GM12878 (cell line): ENCODE measurements at regions not wholly inside any gene's neighbourhood (a gene's known extent, or its start where the extent isn't known, plus 50 kb on each side); places are given as distances from the start of the nearest gene placed in this dataset.

Experiments
- ATAC-seq: fragments of 200-7000 bp; cut with Tn5 transposase; 3 replicates; pipeline ENCODE4 v1.9.1; 2020; ENCODE audit warnings: mild to moderate bottlenecking, moderate library complexity
- BruUV-seq: library from RNA; stranded (reverse); fragments of 400-500 nt; replicated peaks from 2 replicates; lab custom pipeline; 2021; lab: Mats Ljungman, UMichigan
- CTCF ChIA-PET: fragments of 300-600 bp; sonication (Branson Sonifier 250); formaldehyde crosslinking; extraction: SDS; loops from one replicate; lab custom pipeline; 2021; ENCODE audit warnings: inconsistent platforms; lab: Yijun Ruan, JAX
- POLR2A ChIA-PET: fragments of 350-600 bp; formaldehyde crosslinking; extraction: SDS; loops from one replicate; lab custom pipeline; 2021; ENCODE audit warnings: inconsistent platforms; lab: Charles Lee
- RAD21 ChIA-PET: fragments of 300-600 bp; sonication (Branson Sonifier 250); formaldehyde crosslinking; loops from one replicate; lab custom pipeline; 2023; ENCODE audit warnings: antibody characterized with exemption; ENCODE audit not compliant: unreplicated experiment; lab: Charles Lee
- SMC1A ChIA-PET: fragments of 300-600 bp; sonication (Branson Sonifier 250); formaldehyde crosslinking; loops from one replicate; lab custom pipeline; 2023; ENCODE audit not compliant: unreplicated experiment, uncharacterized antibody; lab: Charles Lee
- DNase-seq: peaks from one replicate; pipeline ENCODE4 v3.0.0-alpha.2; 2011; ENCODE audit warnings: low read depth, low spot score
- FAIRE-seq: peaks from 3 replicates; lab custom pipeline; 2011; peaks lifted over from hg19 to GRCh38; lab: Jason Lieb, UNC
- H2AFZ ChIP-seq: 2 replicates; pipeline ENCODE4 v1.6.0; 2011; ENCODE audit warnings: low read depth, low read length, control low read depth; ENCODE audit not compliant: control insufficient read depth
- H3K27ac ChIP-seq: 2 replicates; pipeline ENCODE4 v1.5.1; 2011; ENCODE audit warnings: control low read depth; ENCODE audit not compliant: control insufficient read depth, insufficient read depth
- H3K27me3 ChIP-seq, 2 experiments: replicated peaks in 1 of 2; 2 replicates each; pipeline versions ENCODE4 v1.6.0 to v1.6.1; 2011; ENCODE audit warnings: low read length in 1 of 2; ENCODE audit not compliant: control insufficient read depth in 2 of 2, insufficient read depth in 2 of 2
- H3K36me3 ChIP-seq, 2 experiments: 2 replicates each; pipeline ENCODE4 v1.5.1; 2011; ENCODE audit warnings: low read length in 1 of 2; ENCODE audit not compliant: control insufficient read depth in 2 of 2, insufficient read depth in 2 of 2
- H3K4me1 ChIP-seq: 2 replicates; pipeline ENCODE4 v1.6.1; 2011; ENCODE audit warnings: mild to moderate bottlenecking, low read length, moderate library complexity, mixed read lengths; ENCODE audit not compliant: control insufficient read depth, insufficient read depth
- H3K4me2 ChIP-seq: 2 replicates; pipeline ENCODE4 v1.6.0; 2011; ENCODE audit warnings: control low read depth; ENCODE audit not compliant: control insufficient read depth, insufficient read depth
- H3K4me3 ChIP-seq: fragments of 200-600 bp; sonication (generic); 2 replicates; pipeline ENCODE4 v1.5.1; 2016
- H3K79me2 ChIP-seq: 2 replicates; pipeline ENCODE4 v1.6.0; 2011; ENCODE audit warnings: low read length; ENCODE audit not compliant: control insufficient read depth, insufficient read depth
- H3K9ac ChIP-seq: 2 replicates; pipeline ENCODE4 v1.8.0; 2011; ENCODE audit warnings: low read length, control low read depth, mixed read lengths; ENCODE audit not compliant: control insufficient read depth, insufficient read depth
- H3K9me3 ChIP-seq: replicated peaks from 3 replicates; pipeline ENCODE4 v1.5.1; 2011; ENCODE audit warnings: mild to moderate bottlenecking, low read length; ENCODE audit not compliant: control insufficient read depth, insufficient read depth
- H4K20me1 ChIP-seq: 2 replicates; pipeline ENCODE4 v1.6.0; 2011; ENCODE audit not compliant: control insufficient read depth, insufficient read depth
- BCL3 ChIP-seq: IDR thresholded peaks from 2 replicates; pipeline ENCODE4 v1.6.1; 2011; ENCODE audit warnings: borderline replicate concordance, low read depth, mild to moderate bottlenecking, moderate library complexity, low read length; ENCODE audit not compliant: insufficient read depth, poor library complexity, severe bottlenecking
- CTCF ChIP-seq, 3 experiments: IDR thresholded peaks in 2 of 3; conservative IDR thresholded peaks in 1 of 3; 2 replicates each; pipeline ENCODE4 v1.5.1; 2011; ENCODE audit warnings: low read depth in 3 of 3, low read length in 3 of 3, mild to moderate bottlenecking in 3 of 3, control low read depth in 2 of 3, moderate library complexity in 2 of 3, inconsistent platforms in 1 of 3, mixed read lengths in 1 of 3; ENCODE audit not compliant: control insufficient read depth in 2 of 3, insufficient read depth in 1 of 3; ENCODE audit errors: extremely low read depth in 1 of 3
- GABPA ChIP-seq: IDR thresholded peaks from 2 replicates; pipeline ENCODE4 v1.6.1; 2014; ENCODE audit warnings: antibody characterized with exemption, low read depth, mild to moderate bottlenecking, inconsistent platforms
- HCFC1 ChIP-seq: fragments of 150-350 bp; IDR thresholded peaks from 2 replicates; pipeline ENCODE4 v1.6.1; 2014; ENCODE audit warnings: low read length
- NR2C2 ChIP-seq: IDR thresholded peaks from 2 replicates; pipeline ENCODE4 v1.6.1; 2011; ENCODE audit warnings: borderline replicate concordance, low read depth; ENCODE audit not compliant: control insufficient read depth, insufficient read length
- NRF1 ChIP-seq: conservative IDR thresholded peaks from 2 replicates; pipeline ENCODE4 v1.6.1; 2011; ENCODE audit warnings: mild to moderate bottlenecking, low read depth, low read length, improper control_type of control experiment
- RAD21 ChIP-seq: IDR thresholded peaks from 2 replicates; pipeline ENCODE4 v1.6.1; 2011; ENCODE audit warnings: mild to moderate bottlenecking, low read depth, low read length, moderate library complexity; ENCODE audit not compliant: insufficient read depth
- RBBP5 ChIP-seq: fragments of 200-600 bp; sonication (generic); conservative IDR thresholded peaks from 2 replicates; pipeline ENCODE4 v1.6.1; 2016
- SMC3 ChIP-seq: IDR thresholded peaks from 2 replicates; pipeline ENCODE4 v1.6.1; 2011; ENCODE audit warnings: low read length, improper control_type of control experiment, borderline replicate concordance
- SPI1 ChIP-seq: IDR thresholded peaks from 2 replicates; pipeline ENCODE4 v1.6.1; 2011; ENCODE audit warnings: low read depth, mild to moderate bottlenecking, low read length, moderate library complexity, borderline replicate concordance; ENCODE audit not compliant: insufficient read depth
- TBL1XR1 ChIP-seq: IDR thresholded peaks from 2 replicates; pipeline ENCODE4 v1.6.1; 2012; ENCODE audit warnings: low read depth, low read length, improper control_type of control experiment
- WRNIP1 ChIP-seq: IDR thresholded peaks from 2 replicates; pipeline ENCODE4 v1.6.1; 2011; ENCODE audit warnings: low read depth, low read length, improper control_type of control experiment, borderline replicate concordance
- YBX1 ChIP-seq: fragments of 450-650 bp; IDR thresholded peaks from 2 replicates; pipeline ENCODE4 v1.6.1; 2016; ENCODE audit warnings: antibody characterized with exemption
- ZBTB33 ChIP-seq: fragments of 450-650 bp; IDR thresholded peaks from 2 replicates; pipeline ENCODE4 v1.6.1; 2017; ENCODE audit warnings: mild to moderate bottlenecking
- WGBS: methylation state at CpG from one replicate; pipeline ENCODE4 v1.1.6; 2016; ENCODE audit warnings: low lambda C conversion rate; ENCODE audit not compliant: insufficient replicate concordance, insufficient coverage; ENCODE audit errors: missing lambda C conversion rate; 5-methylcytosine and 5-hydroxymethylcytosine counted together
- in situ Hi-C: fragments of 300-500 bp; cut with MboI; formaldehyde crosslinking; loops from 9 replicates; pipeline ENCODE4 v1.14.3; 2018; ENCODE audit warnings: mixed read lengths
- intact Hi-C: fragments of 100-400 bp; cut with micrococcal nuclease; formaldehyde crosslinking; loops from one replicate; pipeline ENCODE4 v1.14.2; 2022; ENCODE audit not compliant: unreplicated experiment

- Histone ChIP-seq H4K20me1 (no peaks in the 10 kb centered on the region), H3K27ac (no peak overlapping the region), H3K4me2 (no peak overlapping the region), H3K4me1 (no peaks in the 10 kb centered on the region), H3K4me3 (no peak overlapping the region), H3K27me3 (no peaks in the 10 kb centered on the region), H3K79me2 (no peaks in the 10 kb centered on the region), H3K9ac (no peak overlapping the region), H3K36me3 (no peaks in the 10 kb centered on the region), H2AFZ (no peak overlapping the region), H3K9me3 (no peaks in the 10 kb centered on the region)
- FAIRE-seq, result no peak
- no TSS peak for BruUV-seq
- ChIA-PET CTCF (interaction anchor here (0.6 to 4.1 kb wide), 16 partner anchors 10 to 787 kb away, joined by 3 to 31 read pairs (median 4); no protein-coding TSS in a partner anchor), SMC1A (interaction anchor here (1.0 to 2.9 kb wide), 9 partner anchors 24 to 1093 kb away, joined by 3 to 12 read pairs (median 6); no protein-coding TSS in a partner anchor), POLR2A (no interaction called here), RAD21 (interaction anchor here (2.3 kb wide), 1 partner anchor 159 kb away, joined by 11 read pairs; no protein-coding TSS in a partner anchor)
- peak; percentile 15 for DNase-seq
- in situ Hi-C loops, result loop anchor here (10.0 to 25.0 kb wide), 3 partner anchors 324 to 1079 kb away; no protein-coding TSS in a partner anchor
- intact Hi-C loops, result loop anchor here (1.0 to 2.0 kb wide), 4 partner anchors 159 to 1089 kb away; no protein-coding TSS in a partner anchor
- WGBS, result 39% methylated on average over 1 of the region's 1 CpG
- peak; percentile 45; the same call in 2 of the 3 replicates for ATAC-seq
- TF ChIP-seq GABPA (no peak), RBBP5 (no peak), YBX1 (no peak), HCFC1 (no peak), NRF1 (no peak), TBL1XR1 (no peak), ZBTB33 (no peak), WRNIP1 (no peak), BCL3 (no peak), RAD21 (peak; percentile 61), SPI1 (no peak), NR2C2 (no peak), SMC3 (peak; percentile 69), CTCF (IDR thresholded peaks at IDR 0.05 in 2 of 3, conservative IDR thresholded peaks at IDR 0.05 in 1 of 3; ENCODE audit: control insufficient read depth in 2 of 3, extremely low read depth in 1 of 3, insufficient read depth in 1 of 3, low read depth in 3 of 3, low read length in 3 of 3) (peak; percentile 52 to 62 (median 57); a peak in 5 of 6 replicates)
These were observed 153.9 kb upstream of the RMST start for GRCh38 chr12:97308576-97309198.
